SK-N-SH (cell line): ENCODE measurements at regions not wholly inside any gene's neighbourhood (a gene's known extent, or its start where the extent isn't known, plus 50 kb on each side); places are given as distances from the start of the nearest gene placed in this dataset.

Source experiments
- CTCF ChIA-PET: fragments of 300-600, 350-600 bp; formaldehyde crosslinking; extraction: SDS; loops from one replicate; lab custom pipeline; 2021; lab: Yijun Ruan, JAX
- POLR2A ChIA-PET: fragments of 350-600 bp; sonication (Branson Sonifier 250); formaldehyde crosslinking; extraction: SDS; loops from one replicate; lab custom pipeline; 2020; ENCODE audit warnings: antibody characterized with exemption, inconsistent platforms; lab: Yijun Ruan, JAX
- DNase-seq: peaks from one replicate; pipeline ENCODE4 v3.0.0; 2012
- H2AFZ ChIP-seq: fragments of 200-600 bp; sonication (generic); 2 replicates; pipeline ENCODE4 v1.8.1; 2016; ENCODE audit warnings: antibody characterized with exemption, mild to moderate bottlenecking, low read depth
- H3F3A ChIP-seq: fragments of 200-600 bp; sonication (generic); replicated peaks from 2 replicates; pipeline ENCODE3; 2016; ENCODE audit warnings: antibody characterized with exemption, mild to moderate bottlenecking; ENCODE audit not compliant: insufficient read depth
- H3K27ac ChIP-seq, 2 experiments: fragments of 200-500 bp in 1 of 2; fragments of 200-600 bp in 1 of 2; sonication (Bioruptor generic) in 1 of 2; sonication (generic), shearing (Covaris generic) in 1 of 2; 2 replicates each; pipeline versions ENCODE4 v1.5.1 to v1.6.1; 2014 to 2016; ENCODE audit warnings: low read depth in 2 of 2, inconsistent platforms in 1 of 2, low read length in 1 of 2, mild to moderate bottlenecking in 1 of 2, mixed read lengths in 1 of 2
- H3K27me3 ChIP-seq: fragments of 200-600 bp; sonication (generic), shearing (Covaris generic); 2 replicates; pipeline ENCODE4 v1.6.1; 2016; ENCODE audit warnings: mixed run types; ENCODE audit not compliant: insufficient read depth
- H3K36me3 ChIP-seq, 2 experiments: fragments of 200-500 bp in 1 of 2; fragments of 200-600 bp in 1 of 2; sonication (Bioruptor generic) in 1 of 2; sonication (generic) in 1 of 2; replicated peaks in 1 of 2; 2 replicates each; pipeline versions ENCODE3 to v1.5.1; 2014 to 2016; ENCODE audit warnings: low read length in 1 of 2, mild to moderate bottlenecking in 1 of 2; ENCODE audit not compliant: insufficient read depth in 2 of 2, control insufficient read depth in 1 of 2
- H3K4me1 ChIP-seq, 2 experiments: fragments of 200-500 bp in 1 of 2; fragments of 200-600 bp in 1 of 2; sonication (Bioruptor generic) in 1 of 2; sonication (generic), shearing (Covaris generic) in 1 of 2; 2 replicates each; pipeline versions ENCODE4 v1.5.1 to v1.6.1; 2014 to 2016; ENCODE audit warnings: low read depth in 1 of 2, low read length in 1 of 2, mixed run types in 1 of 2; ENCODE audit not compliant: insufficient read depth in 2 of 2, control insufficient read depth in 1 of 2
- H3K4me2 ChIP-seq: fragments of 200-600 bp; sonication (generic), shearing (Covaris generic); 2 replicates; pipeline ENCODE4 v1.6.1; 2017; ENCODE audit warnings: mixed run types
- H3K4me3 ChIP-seq, 2 experiments: fragments of 200-500 bp in 1 of 2; fragments of 200-600 bp in 1 of 2; sonication (Bioruptor generic) in 1 of 2; sonication (generic), shearing (Covaris generic) in 1 of 2; 2 replicates each; pipeline versions ENCODE4 v1.5.1 to v1.8.1; 2014 to 2016; ENCODE audit warnings: low read depth in 2 of 2, inconsistent platforms in 1 of 2, low read length in 1 of 2, mild to moderate bottlenecking in 1 of 2, mixed read lengths in 1 of 2, moderate library complexity in 1 of 2
- H3K79me2 ChIP-seq: fragments of 200-600 bp; sonication (generic); 2 replicates; pipeline ENCODE4 v1.8.1; 2017; ENCODE audit warnings: mild to moderate bottlenecking; ENCODE audit not compliant: insufficient read depth
- H3K9ac ChIP-seq: fragments of 200-600 bp; sonication (generic); 2 replicates; pipeline ENCODE4 v1.6.1; 2017; ENCODE audit warnings: mixed run types
- H3K9me2 ChIP-seq: fragments of 200-600 bp; sonication (generic); 2 replicates; pipeline ENCODE4 v1.6.1; 2017; ENCODE audit warnings: mixed run types
- H3K9me3 ChIP-seq: fragments of 200-600 bp; sonication (generic); 2 replicates; pipeline ENCODE4 v1.6.1; 2017; ENCODE audit warnings: mixed run types, mild to moderate bottlenecking, moderate library complexity
- H4K20me1 ChIP-seq: fragments of 200-600 bp; sonication (generic); 2 replicates; pipeline ENCODE4 v1.6.1; 2017; ENCODE audit warnings: mild to moderate bottlenecking, mixed run types; ENCODE audit not compliant: insufficient read depth
- CHD2 ChIP-seq: fragments of 150-350 bp; IDR thresholded peaks from 2 replicates; pipeline ENCODE4 v1.6.1; 2018; ENCODE audit warnings: low read length; ENCODE audit not compliant: partially characterized antibody
- FOSL2 ChIP-seq: IDR thresholded peaks from 2 replicates; pipeline ENCODE4 v1.4.0; 2012; ENCODE audit warnings: low read depth, mild to moderate bottlenecking, moderate library complexity, borderline replicate concordance
- FOXM1 ChIP-seq: IDR thresholded peaks from 2 replicates; pipeline ENCODE4 v1.4.0; 2012; ENCODE audit warnings: low read depth, mild to moderate bottlenecking
- NFIC ChIP-seq: IDR thresholded peaks from 2 replicates; pipeline ENCODE4 v1.4.0; 2012; ENCODE audit warnings: borderline replicate concordance
- PBX3 ChIP-seq: IDR thresholded peaks from 2 replicates; pipeline ENCODE4; 2012
- POLR2AphosphoS5 ChIP-seq: IDR thresholded peaks from 2 replicates; pipeline ENCODE4 v1.6.1; 2012; ENCODE audit warnings: low read depth, low read length
- RAD21 ChIP-seq: IDR thresholded peaks from 2 replicates; pipeline ENCODE4 v1.6.1; 2012; ENCODE audit warnings: mild to moderate bottlenecking, low read length
- RFX5 ChIP-seq: IDR thresholded peaks from 2 replicates; pipeline ENCODE4 v1.6.1; 2012; ENCODE audit warnings: mild to moderate bottlenecking, improper control_type of control experiment, low read length
- RXRA ChIP-seq: IDR thresholded peaks from 2 replicates; pipeline ENCODE4 v1.4.0; 2012; ENCODE audit warnings: low read depth, mild to moderate bottlenecking, borderline replicate concordance
- USF1 ChIP-seq: IDR thresholded peaks from 2 replicates; pipeline ENCODE4 v1.4.0; 2012; ENCODE audit warnings: low read depth, borderline replicate concordance
- YY1 ChIP-seq: IDR thresholded peaks from 2 replicates; pipeline ENCODE4 v1.4.0; 2012; ENCODE audit warnings: low read depth, mild to moderate bottlenecking
- WGBS: methylation state at CpG from one replicate; pipeline ENCODE4 v1.1.6; 2017; ENCODE audit warnings: low lambda C conversion rate; 5-methylcytosine and 5-hydroxymethylcytosine counted together
- TF ChIP-seq, protein P1 (sequence below): IDR thresholded peaks from 2 replicates; pipeline ENCODE4 v1.4.0; 2012; ENCODE audit warnings: low read depth
- TF ChIP-seq, protein P2 (sequence below): IDR thresholded peaks from 2 replicates; pipeline ENCODE4 v1.6.1; 2012; ENCODE audit warnings: mild to moderate bottlenecking, low read depth, low read length, moderate library complexity

GRCh38 chr1:83626603-83627002 lies 372.3 kb downstream of the TTLL7 start:
- H3K27me3 ChIP-seq: no peaks in the 10 kb centered on the region
- peaks cover 0 to 9% of the 10 kb centered on the region in 2 experiments; a peak in 1 of 4 replicates for H3K4me1 ChIP-seq
- ChIA-PET POLR2A (no interaction called here), CTCF (interaction anchor here (0.6 to 2.3 kb wide), 5 partner anchors 9 to 17 kb away, joined by 3 to 7 read pairs (median 4); no protein-coding TSS in a partner anchor)
- 7% methylated on average over 1 of the region's 1 CpG for WGBS
- H3K9me3 ChIP-seq: no peaks in the 10 kb centered on the region
- no peaks in the 10 kb centered on the region for H3K9me2 ChIP-seq
- H3K79me2 ChIP-seq: no peaks in the 10 kb centered on the region
- H3F3A ChIP-seq: no peaks in the 10 kb centered on the region
- no peak for TF ChIP-seq RAD21
- TF ChIP-seq FOXM1: no peak
- no peak for TF ChIP-seq CHD2
- TF ChIP-seq, protein P1, sequence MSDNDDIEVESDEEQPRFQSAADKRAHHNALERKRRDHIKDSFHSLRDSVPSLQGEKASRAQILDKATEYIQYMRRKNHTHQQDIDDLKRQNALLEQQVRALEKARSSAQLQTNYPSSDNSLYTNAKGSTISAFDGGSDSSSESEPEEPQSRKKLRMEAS: no peak
- TF ChIP-seq NFIC: no peak
- no peak overlapping the region for H2AFZ ChIP-seq
- no peak overlapping the region for H3K4me3 ChIP-seq
- DNase-seq: no peak
- H3K27ac ChIP-seq: no peak overlapping the region; a peak in 1 of 4 replicates
- H3K36me3 ChIP-seq: no peaks in the 10 kb centered on the region
- no peaks in the 10 kb centered on the region for H4K20me1 ChIP-seq
- no peak overlapping the region for H3K9ac ChIP-seq
- H3K4me2 ChIP-seq: no peak overlapping the region

- Histone ChIP-seq H3K9me3 (no peaks in the 10 kb centered on the region), H3K4me1 (peaks cover 0 to 9% of the 10 kb centered on the region in 2 experiments; a peak in 1 of 4 replicates), H3F3A (no peaks in the 10 kb centered on the region), H3K4me3 (no peak overlapping the region), H3K9ac (no peak overlapping the region), H4K20me1 (no peaks in the 10 kb centered on the region), H3K9me2 (no peaks in the 10 kb centered on the region), H3K27ac (no peak overlapping the region), H3K79me2 (no peaks in the 10 kb centered on the region), H3K27me3 (no peaks in the 10 kb centered on the region), H3K36me3 (no peaks in the 10 kb centered on the region), H2AFZ (no peak overlapping the region), H3K4me2 (no peak overlapping the region)
- no peak for DNase-seq
- ChIA-PET CTCF (interaction anchor here (1.4 kb wide), 1 partner anchor 8 kb away, joined by 4 read pairs; no protein-coding TSS in a partner anchor), POLR2A (no interaction called here)
- TF ChIP-seq RFX5: no peak
- no peak for TF ChIP-seq FOSL2
- no peak for TF ChIP-seq RXRA
- TF ChIP-seq, protein P2, sequence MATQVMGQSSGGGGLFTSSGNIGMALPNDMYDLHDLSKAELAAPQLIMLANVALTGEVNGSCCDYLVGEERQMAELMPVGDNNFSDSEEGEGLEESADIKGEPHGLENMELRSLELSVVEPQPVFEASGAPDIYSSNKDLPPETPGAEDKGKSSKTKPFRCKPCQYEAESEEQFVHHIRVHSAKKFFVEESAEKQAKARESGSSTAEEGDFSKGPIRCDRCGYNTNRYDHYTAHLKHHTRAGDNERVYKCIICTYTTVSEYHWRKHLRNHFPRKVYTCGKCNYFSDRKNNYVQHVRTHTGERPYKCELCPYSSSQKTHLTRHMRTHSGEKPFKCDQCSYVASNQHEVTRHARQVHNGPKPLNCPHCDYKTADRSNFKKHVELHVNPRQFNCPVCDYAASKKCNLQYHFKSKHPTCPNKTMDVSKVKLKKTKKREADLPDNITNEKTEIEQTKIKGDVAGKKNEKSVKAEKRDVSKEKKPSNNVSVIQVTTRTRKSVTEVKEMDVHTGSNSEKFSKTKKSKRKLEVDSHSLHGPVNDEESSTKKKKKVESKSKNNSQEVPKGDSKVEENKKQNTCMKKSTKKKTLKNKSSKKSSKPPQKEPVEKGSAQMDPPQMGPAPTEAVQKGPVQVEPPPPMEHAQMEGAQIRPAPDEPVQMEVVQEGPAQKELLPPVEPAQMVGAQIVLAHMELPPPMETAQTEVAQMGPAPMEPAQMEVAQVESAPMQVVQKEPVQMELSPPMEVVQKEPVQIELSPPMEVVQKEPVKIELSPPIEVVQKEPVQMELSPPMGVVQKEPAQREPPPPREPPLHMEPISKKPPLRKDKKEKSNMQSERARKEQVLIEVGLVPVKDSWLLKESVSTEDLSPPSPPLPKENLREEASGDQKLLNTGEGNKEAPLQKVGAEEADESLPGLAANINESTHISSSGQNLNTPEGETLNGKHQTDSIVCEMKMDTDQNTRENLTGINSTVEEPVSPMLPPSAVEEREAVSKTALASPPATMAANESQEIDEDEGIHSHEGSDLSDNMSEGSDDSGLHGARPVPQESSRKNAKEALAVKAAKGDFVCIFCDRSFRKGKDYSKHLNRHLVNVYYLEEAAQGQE: no peak
- TF ChIP-seq FOXM1: no peak
- TF ChIP-seq PBX3: no peak
- no peak for TF ChIP-seq YY1
- TF ChIP-seq CHD2: no peak
- no peak for TF ChIP-seq RAD21
- no peak for TF ChIP-seq POLR2AphosphoS5
- TF ChIP-seq USF1: no peak
- WGBS: 43% methylated on average over 3 of the region's 3 CpGs
These were observed 373.3 kb downstream of the TTLL7 start for GRCh38 chr1:83625646-83626045.
